ENCODE measurements at regions not wholly inside any gene's neighbourhood (a gene's known extent, or its start where the extent isn't known, plus 50 kb on each side); places are given as distances from the start of the nearest gene placed in this dataset.

- Histone ChIP-seq H4K8ac (ENCODE audit: low read depth, low read length) (no peak overlapping the region), H2AFZ (ENCODE audit: low read length) (no peak overlapping the region), H2BK120ac (ENCODE audit: low read depth, low read length) (no peak overlapping the region), H3K4ac (ENCODE audit: low read length) (no peak overlapping the region), H3K4me2 (ENCODE audit: insufficient read depth, low read length, poor library complexity, severe bottlenecking) (no peak overlapping the region), H3K79me1 (ENCODE audit: low read depth, low read length) (no peaks in the 10 kb centered on the region), H3K23ac (ENCODE audit: low read depth, low read length, poor library complexity) (no peak overlapping the region), H3K4me3 (ENCODE audit: low read length in 2 of 2) (no peak overlapping the region), H2AK5ac (ENCODE audit: low read depth, low read length) (no peak overlapping the region), H4K91ac (ENCODE audit: low read depth, low read length, poor library complexity) (no peak overlapping the region), H3K14ac (ENCODE audit: low read length) (no peak overlapping the region), H2BK15ac (ENCODE audit: low read length) (no peak overlapping the region), H3K9me3 (replicated peaks in 1 of 2; ENCODE audit: control insufficient read depth in 2 of 2, insufficient read depth in 1 of 2, low read depth in 1 of 2, low read length in 2 of 2) (no peaks in the 10 kb centered on the region), H3K9ac (ENCODE audit: low read depth, low read length, poor library complexity) (no peak overlapping the region), H3K4me1 (ENCODE audit: control insufficient read depth in 2 of 2, insufficient read depth in 1 of 2, low read depth in 1 of 2, low read length in 2 of 2) (peaks cover 0 to 5% of the 10 kb centered on the region in 2 donors), H3K27ac (replicated peaks; ENCODE audit: low read length) (no peak overlapping the region), H3K36me3 (replicated peaks in 1 of 2; ENCODE audit: control insufficient read depth in 2 of 2, insufficient read depth in 2 of 2, low read length in 2 of 2) (no peaks in the 10 kb centered on the region), H3K18ac (ENCODE audit: low read length) (no peak overlapping the region), H2BK12ac (ENCODE audit: low read length) (no peak overlapping the region), H3K27me3 (ENCODE audit: control insufficient read depth in 3 of 3, insufficient read depth in 3 of 3, low read depth in 1 of 3, low read length in 3 of 3) (peaks cover 0 to 39% (median 0%) of the 10 kb centered on the region in 3 experiments), H2BK5ac (ENCODE audit: low read length) (no peak overlapping the region)
- WGBS, 2 donors (ENCODE audit: extremely low coverage in 2 of 2, insufficient read length in 2 of 2, insufficient replicate concordance in 1 of 2), result no CpG with 5 or more reads among the region's 11 CpGs
- no peak for DNase-seq (ENCODE audit: low spot score)
Observed at GRCh38 chr6:43896329-43897255, 126.6 kb downstream of the VEGFA start.

DNA sequence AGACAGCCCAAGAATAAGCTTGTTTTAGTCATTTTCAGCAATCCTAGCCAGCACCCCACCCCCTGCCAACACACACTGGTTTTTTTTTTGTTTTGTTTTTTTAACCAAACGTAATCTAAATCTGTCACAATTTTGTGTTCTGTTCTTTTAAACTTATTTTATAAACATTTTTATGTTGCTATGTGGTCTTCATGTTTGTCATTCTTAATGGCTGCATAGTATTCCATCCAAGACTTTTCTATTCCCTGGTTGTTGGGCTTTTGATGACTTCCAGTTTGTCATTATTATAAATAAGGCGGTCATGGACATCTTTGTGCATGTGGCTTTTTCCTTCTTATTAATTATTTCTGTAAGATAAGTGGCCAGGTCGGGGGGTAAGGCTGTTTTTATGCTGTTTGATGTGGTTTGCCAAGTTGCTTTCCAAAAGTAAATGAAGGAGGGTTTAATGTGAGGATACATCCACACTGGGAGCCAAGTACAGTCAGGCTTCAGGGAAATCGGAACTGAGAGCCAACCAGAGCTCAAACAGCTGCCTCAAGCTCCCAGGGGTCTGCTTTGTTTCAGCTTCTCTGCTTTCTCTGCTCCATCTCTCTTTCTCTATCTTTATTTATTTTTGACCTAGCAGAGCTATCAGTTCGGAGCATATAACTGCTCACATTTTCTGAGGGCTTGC is 125.8 kb downstream of the VEGFA start:
- Histone ChIP-seq H3K27ac (replicated peaks; ENCODE audit: low read length) (no peak overlapping the region), H3K9me3 (replicated peaks in 1 of 2; ENCODE audit: control insufficient read depth in 2 of 2, insufficient read depth in 1 of 2, low read depth in 1 of 2, low read length in 2 of 2) (no peaks in the 10 kb centered on the region), H3K79me1 (ENCODE audit: low read depth, low read length) (no peaks in the 10 kb centered on the region), H2AK5ac (ENCODE audit: low read depth, low read length) (no peak overlapping the region), H4K91ac (ENCODE audit: low read depth, low read length, poor library complexity) (no peak overlapping the region), H3K36me3 (replicated peaks in 1 of 2; ENCODE audit: control insufficient read depth in 2 of 2, insufficient read depth in 2 of 2, low read length in 2 of 2) (no peaks in the 10 kb centered on the region), H3K9ac (ENCODE audit: low read depth, low read length, poor library complexity) (no peak overlapping the region), H3K18ac (ENCODE audit: low read length) (no peak overlapping the region), H2BK120ac (ENCODE audit: low read depth, low read length) (no peak overlapping the region), H3K23ac (ENCODE audit: low read depth, low read length, poor library complexity) (no peak overlapping the region), H4K8ac (ENCODE audit: low read depth, low read length) (no peak overlapping the region), H2BK15ac (ENCODE audit: low read length) (no peak overlapping the region), H3K4me1 (ENCODE audit: control insufficient read depth in 2 of 2, insufficient read depth in 1 of 2, low read depth in 1 of 2, low read length in 2 of 2) (peaks cover 0 to 11% of the 10 kb centered on the region in 2 donors), H2AFZ (ENCODE audit: low read length) (no peak overlapping the region), H3K4me2 (ENCODE audit: insufficient read depth, low read length, poor library complexity, severe bottlenecking) (no peak overlapping the region), H3K27me3 (ENCODE audit: control insufficient read depth in 3 of 3, insufficient read depth in 3 of 3, low read depth in 1 of 3, low read length in 3 of 3) (peaks cover 0 to 42% (median 0%) of the 10 kb centered on the region in 3 experiments), H3K4ac (ENCODE audit: low read length) (no peak overlapping the region), H2BK5ac (ENCODE audit: low read length) (no peak overlapping the region), H3K4me3 (ENCODE audit: low read length in 2 of 2) (no peak overlapping the region), H3K14ac (ENCODE audit: low read length) (no peak overlapping the region), H2BK12ac (ENCODE audit: low read length) (no peak overlapping the region)
- DNase-seq (ENCODE audit: low spot score), result no peak
- no CpG with 5 or more reads among the region's 5 CpGs for WGBS, 2 donors (ENCODE audit: extremely low coverage in 2 of 2, insufficient read length in 2 of 2, insufficient replicate concordance in 1 of 2)

DNA sequence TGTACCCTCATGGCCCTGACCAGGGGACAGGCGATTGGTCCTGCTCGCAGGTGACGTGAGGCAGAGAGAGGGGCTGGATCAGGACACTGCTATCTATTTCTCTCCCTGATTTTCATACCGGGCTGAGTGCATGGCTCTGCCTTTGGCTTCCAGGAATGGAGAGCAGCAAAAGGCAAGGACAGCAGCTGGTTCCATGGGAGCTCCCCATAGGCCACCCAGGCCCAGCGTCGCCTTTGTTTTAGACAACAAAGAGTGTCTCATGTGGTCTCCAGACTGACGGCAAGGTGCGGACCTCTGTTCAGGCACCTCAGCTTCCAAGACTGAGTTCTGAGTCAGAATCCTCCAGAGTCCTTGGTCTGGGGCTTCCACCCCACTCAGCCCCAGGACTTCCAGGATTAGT is 123.1 kb downstream of the VEGFA start:
- Histone ChIP-seq H3K4me2 (ENCODE audit: insufficient read depth, low read length, poor library complexity, severe bottlenecking) (no peak overlapping the region), H3K18ac (ENCODE audit: low read length) (peak overlapping the region; percentile 41), H2AFZ (ENCODE audit: low read length) (no peak overlapping the region), H3K79me1 (ENCODE audit: low read depth, low read length) (no peaks in the 10 kb centered on the region), H2BK12ac (ENCODE audit: low read length) (no peak overlapping the region), H3K14ac (ENCODE audit: low read length) (no peak overlapping the region), H3K4me1 (ENCODE audit: control insufficient read depth in 2 of 2, insufficient read depth in 1 of 2, low read depth in 1 of 2, low read length in 2 of 2) (peaks cover 0 to 15% of the 10 kb centered on the region in 2 donors), H3K27ac (replicated peaks; ENCODE audit: low read length) (no peak overlapping the region), H3K9me3 (replicated peaks in 1 of 2; ENCODE audit: control insufficient read depth in 2 of 2, insufficient read depth in 1 of 2, low read depth in 1 of 2, low read length in 2 of 2) (no peaks in the 10 kb centered on the region), H4K8ac (ENCODE audit: low read depth, low read length) (no peak overlapping the region), H2AK5ac (ENCODE audit: low read depth, low read length) (no peak overlapping the region), H4K91ac (ENCODE audit: low read depth, low read length, poor library complexity) (no peak overlapping the region), H3K4ac (ENCODE audit: low read length) (no peak overlapping the region), H3K23ac (ENCODE audit: low read depth, low read length, poor library complexity) (no peak overlapping the region), H3K27me3 (ENCODE audit: control insufficient read depth in 3 of 3, insufficient read depth in 3 of 3, low read depth in 1 of 3, low read length in 3 of 3) (peaks cover 0 to 53% (median 0%) of the 10 kb centered on the region in 3 experiments), H2BK5ac (ENCODE audit: low read length) (no peak overlapping the region), H2BK120ac (ENCODE audit: low read depth, low read length) (no peak overlapping the region), H2BK15ac (ENCODE audit: low read length) (no peak overlapping the region), H3K4me3 (ENCODE audit: low read length in 2 of 2) (no peak overlapping the region), H3K36me3 (replicated peaks in 1 of 2; ENCODE audit: control insufficient read depth in 2 of 2, insufficient read depth in 2 of 2, low read length in 2 of 2) (no peaks in the 10 kb centered on the region), H3K9ac (ENCODE audit: low read depth, low read length, poor library complexity) (no peak overlapping the region)
- WGBS, 2 donors (ENCODE audit: extremely low coverage in 2 of 2, insufficient read length in 2 of 2, insufficient replicate concordance in 1 of 2), result no CpG with 5 or more reads among the region's 8 CpGs
- no peak for DNase-seq (ENCODE audit: low spot score)

All from neuronal stem cell (in vitro differentiated cells).